ENCODE measurements at regions not wholly inside any gene's neighbourhood (a gene's known extent, or its start where the extent isn't known, plus 50 kb on each side); places are given as distances from the start of the nearest gene placed in this dataset.

DNA sequence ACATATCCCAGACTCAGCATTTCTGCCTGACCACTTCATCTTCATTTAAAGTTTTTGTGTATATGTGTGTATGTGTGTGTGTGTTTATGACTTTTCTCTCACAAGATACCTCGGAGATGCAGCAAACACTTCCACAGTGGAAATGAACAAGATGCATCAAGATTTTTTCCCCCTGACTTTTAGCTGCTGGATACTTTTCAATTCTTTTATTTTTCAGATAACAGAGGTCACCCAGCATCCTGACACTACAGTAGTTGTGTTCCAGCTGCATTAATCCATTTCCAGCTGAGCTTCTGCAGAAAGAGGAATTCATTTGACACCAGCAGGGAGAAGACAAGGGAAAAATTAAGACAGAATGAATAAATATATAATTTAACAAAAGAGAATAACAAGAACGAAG is 130.2 kb upstream of the PSMD7 start:
- H2AFZ ChIP-seq (ENCODE audit: low read length): no peak overlapping the region
- H2BK20ac ChIP-seq (ENCODE audit: low read length): no peak overlapping the region
- H3K4ac ChIP-seq (replicated peaks; ENCODE audit: insufficient read length, low read depth, low read length): no peak overlapping the region
- no peak overlapping the region for H3K18ac ChIP-seq (ENCODE audit: extremely low read depth, low read length)
- no peaks in the 10 kb centered on the region for H4K20me1 ChIP-seq (replicated peaks in 1 of 2; ENCODE audit: control insufficient read depth in 1 of 2, insufficient read depth in 2 of 2, low read length in 2 of 2)
- TF ChIP-seq SIRT6 (IDR thresholded peaks at IDR 0.05; ENCODE audit: low read length) (no peak), RFX5 (IDR thresholded peaks at IDR 0.05; ENCODE audit: borderline replicate concordance, low read depth, low read length) (no peak), BRCA1 (IDR thresholded peaks at IDR 0.05; ENCODE audit: low read depth, low read length) (no peak)
- TF ChIP-seq, protein P1, sequence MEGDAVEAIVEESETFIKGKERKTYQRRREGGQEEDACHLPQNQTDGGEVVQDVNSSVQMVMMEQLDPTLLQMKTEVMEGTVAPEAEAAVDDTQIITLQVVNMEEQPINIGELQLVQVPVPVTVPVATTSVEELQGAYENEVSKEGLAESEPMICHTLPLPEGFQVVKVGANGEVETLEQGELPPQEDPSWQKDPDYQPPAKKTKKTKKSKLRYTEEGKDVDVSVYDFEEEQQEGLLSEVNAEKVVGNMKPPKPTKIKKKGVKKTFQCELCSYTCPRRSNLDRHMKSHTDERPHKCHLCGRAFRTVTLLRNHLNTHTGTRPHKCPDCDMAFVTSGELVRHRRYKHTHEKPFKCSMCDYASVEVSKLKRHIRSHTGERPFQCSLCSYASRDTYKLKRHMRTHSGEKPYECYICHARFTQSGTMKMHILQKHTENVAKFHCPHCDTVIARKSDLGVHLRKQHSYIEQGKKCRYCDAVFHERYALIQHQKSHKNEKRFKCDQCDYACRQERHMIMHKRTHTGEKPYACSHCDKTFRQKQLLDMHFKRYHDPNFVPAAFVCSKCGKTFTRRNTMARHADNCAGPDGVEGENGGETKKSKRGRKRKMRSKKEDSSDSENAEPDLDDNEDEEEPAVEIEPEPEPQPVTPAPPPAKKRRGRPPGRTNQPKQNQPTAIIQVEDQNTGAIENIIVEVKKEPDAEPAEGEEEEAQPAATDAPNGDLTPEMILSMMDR (IDR thresholded peaks at IDR 0.05; ENCODE audit: control extremely low read depth in 1 of 3, insufficient read depth in 1 of 3, low read depth in 1 of 3, low read length in 3 of 3): no peak
- TF ChIP-seq, protein P2, sequence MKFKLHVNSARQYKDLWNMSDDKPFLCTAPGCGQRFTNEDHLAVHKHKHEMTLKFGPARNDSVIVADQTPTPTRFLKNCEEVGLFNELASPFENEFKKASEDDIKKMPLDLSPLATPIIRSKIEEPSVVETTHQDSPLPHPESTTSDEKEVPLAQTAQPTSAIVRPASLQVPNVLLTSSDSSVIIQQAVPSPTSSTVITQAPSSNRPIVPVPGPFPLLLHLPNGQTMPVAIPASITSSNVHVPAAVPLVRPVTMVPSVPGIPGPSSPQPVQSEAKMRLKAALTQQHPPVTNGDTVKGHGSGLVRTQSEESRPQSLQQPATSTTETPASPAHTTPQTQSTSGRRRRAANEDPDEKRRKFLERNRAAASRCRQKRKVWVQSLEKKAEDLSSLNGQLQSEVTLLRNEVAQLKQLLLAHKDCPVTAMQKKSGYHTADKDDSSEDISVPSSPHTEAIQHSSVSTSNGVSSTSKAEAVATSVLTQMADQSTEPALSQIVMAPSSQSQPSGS (IDR thresholded peaks at IDR 0.05; ENCODE audit: low read length): no peak
- no peaks in the 10 kb centered on the region for H3K27me3 ChIP-seq (replicated peaks in 1 of 4; ENCODE audit: control insufficient read depth in 3 of 4, extremely low read depth in 1 of 4, insufficient read depth in 3 of 4, low read length in 3 of 4)
- no peak overlapping the region for H2BK15ac ChIP-seq (ENCODE audit: low read length)
- no peak overlapping the region for H3K4me3 ChIP-seq (ENCODE audit: extremely low read depth in 1 of 4, insufficient read depth in 2 of 4, low read depth in 3 of 4, low read length in 4 of 4)
- H2BK12ac ChIP-seq (ENCODE audit: low read depth, low read length): no peak overlapping the region
- no peak overlapping the region for H3K9ac ChIP-seq (replicated peaks in 1 of 4; ENCODE audit: extremely low read depth in 1 of 4, low read depth in 3 of 4, low read length in 3 of 4)
- no peak overlapping the region for H3K4me2 ChIP-seq (ENCODE audit: insufficient read depth in 1 of 2, low read depth in 2 of 2, low read length in 2 of 2)
- FAIRE-seq (no peak), DNase-seq (ENCODE audit: low read depth in 1 of 2, low spot score in 2 of 2) (no peak)
- H3K79me1 ChIP-seq (ENCODE audit: low read depth, low read length): no peaks in the 10 kb centered on the region
- H3K9me3 ChIP-seq (ENCODE audit: insufficient read depth in 2 of 2, low read depth in 1 of 2, low read length in 1 of 2): no peaks in the 10 kb centered on the region
- no peaks in the 10 kb centered on the region for H3K4me1 ChIP-seq (replicated peaks in 1 of 4; ENCODE audit: control insufficient read depth in 3 of 4, insufficient read depth in 4 of 4, low read length in 3 of 4)
- H3K27ac ChIP-seq (ENCODE audit: low read depth, low read length): no peak overlapping the region
- no peak overlapping the region for H3K56ac ChIP-seq (replicated peaks; ENCODE audit: insufficient read length, low read depth, low read length)
- no peak overlapping the region for H3K23ac ChIP-seq (ENCODE audit: insufficient read length)
- H3K36me3 ChIP-seq (ENCODE audit: control insufficient read depth in 2 of 4, insufficient read depth in 4 of 4, low read length in 3 of 4): no peaks in the 10 kb centered on the region
- ChIA-PET POLR2A (ENCODE audit: partially characterized antibody) (no interaction called here), CTCF (ENCODE audit: partially characterized antibody) (interaction anchor here (0.5 kb wide), 1 partner anchor 208 kb away, joined by 3 read pairs; no protein-coding TSS in a partner anchor)
- no peak overlapping the region for H2BK120ac ChIP-seq (replicated peaks; ENCODE audit: low read depth, low read length)
- H3K79me2 ChIP-seq (ENCODE audit: control insufficient read depth in 1 of 2, insufficient read depth in 2 of 2, low read length in 2 of 2): no peaks in the 10 kb centered on the region
- no peak overlapping the region for H4K5ac ChIP-seq (ENCODE audit: insufficient read length, low read depth, low read length)
- no peak overlapping the region for H2AK5ac ChIP-seq (ENCODE audit: low read depth, low read length)
- WGBS, 2 experiments (ENCODE audit: extremely low coverage in 1 of 2, insufficient coverage in 1 of 2, insufficient read length in 1 of 2, insufficient replicate concordance in 2 of 2, low coverage in 1 of 2, low lambda C conversion rate in 2 of 2, missing lambda C conversion rate in 1 of 2): 61% methylated on average over 2 of the region's 2 CpGs; no CpG with 5 or more reads in 1 of the 2 experiments
- no peak overlapping the region for H4K8ac ChIP-seq (ENCODE audit: extremely low read depth, insufficient read depth, low read length)
- no peak overlapping the region for H2BK5ac ChIP-seq (ENCODE audit: low read depth, low read length)
- H3K14ac ChIP-seq (ENCODE audit: insufficient read length): no peak overlapping the region
- no peaks in the 10 kb centered on the region for H3K23me2 ChIP-seq (ENCODE audit: low read depth, low read length)
- no peak overlapping the region for H4K91ac ChIP-seq (replicated peaks; ENCODE audit: insufficient read length, low read length)

Data from H1 (cell line).